H9 (cell line): ENCODE measurements at regions not wholly inside any gene's neighbourhood (a gene's known extent, or its start where the extent isn't known, plus 50 kb on each side); places are given as distances from the start of the nearest gene placed in this dataset.

ENCODE experiments used
- DNase-seq: peaks from one replicate; pipeline ENCODE4 v3.0.0-alpha.2; 2017
- H2AFZ ChIP-seq: one replicate; pipeline ENCODE4 v1.6.1; 2013; ENCODE audit warnings: mild to moderate bottlenecking, low read length, control low read depth, moderate library complexity
- H2AK5ac ChIP-seq: 2 replicates; pipeline ENCODE4 v1.6.1; 2013; ENCODE audit warnings: low read length, control low read depth, mixed read lengths; ENCODE audit not compliant: insufficient read length
- H2BK120ac ChIP-seq: one replicate; pipeline ENCODE4 v1.6.1; 2013; ENCODE audit warnings: low read depth, mild to moderate bottlenecking, low read length, control low read depth, inconsistent platforms; ENCODE audit not compliant: poor library complexity, severe bottlenecking
- H2BK12ac ChIP-seq: 2 replicates; pipeline ENCODE4 v1.6.1; 2013; ENCODE audit warnings: low read length, control low read depth, mixed read lengths, low read depth; ENCODE audit not compliant: insufficient read length
- H2BK15ac ChIP-seq: 2 replicates; pipeline ENCODE4 v1.6.1; 2013; ENCODE audit warnings: low read depth, low read length, control low read depth
- H2BK20ac ChIP-seq: one replicate; pipeline ENCODE4 v1.6.1; 2013; ENCODE audit warnings: low read depth, mild to moderate bottlenecking, low read length, control low read depth, inconsistent platforms; ENCODE audit not compliant: poor library complexity, severe bottlenecking
- H2BK5ac ChIP-seq: 2 replicates; pipeline ENCODE4 v1.6.1; 2013; ENCODE audit warnings: low read length, control low read depth, mixed read lengths; ENCODE audit not compliant: insufficient read length
- H3K14ac ChIP-seq: 2 replicates; pipeline ENCODE4 v1.6.1; 2013; ENCODE audit warnings: low read length, control low read depth; ENCODE audit not compliant: insufficient read depth
- H3K18ac ChIP-seq: 2 replicates; pipeline ENCODE4 v1.6.1; 2013; ENCODE audit warnings: low read depth, mild to moderate bottlenecking, mixed read lengths, low read length, control low read depth; ENCODE audit not compliant: insufficient read length
- H3K23ac ChIP-seq: 2 replicates; pipeline ENCODE4 v1.6.1; 2013; ENCODE audit warnings: low read length, control low read depth, mixed read lengths, low read depth; ENCODE audit not compliant: insufficient read length
- H3K23me2 ChIP-seq: 2 replicates; pipeline ENCODE4 v1.6.1; 2013; ENCODE audit warnings: low read depth, mild to moderate bottlenecking, mixed read lengths, low read length, control low read depth; ENCODE audit not compliant: insufficient read length, poor library complexity, severe bottlenecking
- H3K27ac ChIP-seq: 2 replicates; pipeline ENCODE4 v1.5.1; 2013; ENCODE audit warnings: low read length, control low read depth, mixed read lengths, low read depth; ENCODE audit not compliant: insufficient read length
- H3K27me3 ChIP-seq: 2 replicates; pipeline ENCODE4 v1.6.1; 2013; ENCODE audit warnings: low read length, control low read depth, inconsistent platforms; ENCODE audit not compliant: insufficient read depth
- H3K4ac ChIP-seq: 2 replicates; pipeline ENCODE4 v1.6.1; 2013; ENCODE audit warnings: low read depth, mild to moderate bottlenecking, control low read depth, inconsistent platforms, low read length, moderate library complexity
- H3K4me1 ChIP-seq: 2 replicates; pipeline ENCODE4 v1.6.1; 2013; ENCODE audit warnings: low read length, control low read depth, inconsistent platforms; ENCODE audit not compliant: insufficient read depth
- H3K4me2 ChIP-seq: 2 replicates; pipeline ENCODE4 v1.6.1; 2013; ENCODE audit warnings: low read length, control low read depth, mixed read lengths; ENCODE audit not compliant: insufficient read length, insufficient read depth
- H3K56ac ChIP-seq: 2 replicates; pipeline ENCODE4 v1.6.1; 2013; ENCODE audit warnings: low read depth, mild to moderate bottlenecking, mixed read lengths, low read length, control low read depth; ENCODE audit not compliant: insufficient read length
- H3K79me1 ChIP-seq: 2 replicates; pipeline ENCODE4 v1.6.1; 2013; ENCODE audit warnings: low read depth, mild to moderate bottlenecking, moderate library complexity, low read length, control low read depth, inconsistent platforms; ENCODE audit not compliant: insufficient read depth, poor library complexity, severe bottlenecking
- H3K79me2 ChIP-seq: 2 replicates; pipeline ENCODE4 v1.6.1; 2013; ENCODE audit warnings: low read length, control low read depth, inconsistent platforms; ENCODE audit not compliant: insufficient read depth
- H3K9ac ChIP-seq: 2 replicates; pipeline ENCODE4 v1.6.1; 2013; ENCODE audit warnings: low read length, control low read depth, mixed read lengths; ENCODE audit not compliant: insufficient read length; ENCODE audit errors: extremely low read depth
- H3K9me3 ChIP-seq: one replicate; pipeline ENCODE4 v1.6.1; 2013; ENCODE audit warnings: low read depth, low read length, inconsistent platforms; ENCODE audit not compliant: control insufficient read depth
- H3T11ph ChIP-seq: one replicate; pipeline ENCODE4 v1.6.1; 2013; ENCODE audit warnings: mild to moderate bottlenecking, low read length, control low read depth, inconsistent platforms
- H4K20me1 ChIP-seq: one replicate; pipeline ENCODE4 v1.6.1; 2013; ENCODE audit not compliant: control insufficient read depth, insufficient read length, insufficient read depth
- H4K5ac ChIP-seq: 2 replicates; pipeline ENCODE4 v1.6.1; 2013; ENCODE audit warnings: low read depth, mild to moderate bottlenecking, mixed read lengths, low read length, control low read depth; ENCODE audit not compliant: insufficient read length
- H4K8ac ChIP-seq: replicated peaks from 2 replicates; pipeline ENCODE4 v1.6.1; 2013; ENCODE audit warnings: low read length, control low read depth, mixed read lengths, low read depth; ENCODE audit not compliant: insufficient read length
- H4K91ac ChIP-seq: 2 replicates; pipeline ENCODE4 v1.6.1; 2013; ENCODE audit warnings: low read depth, mild to moderate bottlenecking, moderate library complexity, mixed read lengths, low read length, control low read depth; ENCODE audit not compliant: insufficient read length
- H3K27ac Mint-ChIP-seq, 3 experiments: 2 replicates in 2 of 3; 3 replicates in 1 of 3; pipeline ENCODE4 v1.8.0; 2020 to 2021; ENCODE audit warnings: mixed read lengths in 3 of 3, mild to moderate bottlenecking in 1 of 3, moderate library complexity in 1 of 3
- H3K27me3 Mint-ChIP-seq: 2 replicates; pipeline ENCODE4 v1.8.0; 2021; ENCODE audit warnings: low read depth, mild to moderate bottlenecking, moderate library complexity, mixed read lengths
- H3K36me3 Mint-ChIP-seq, 3 experiments: 2 replicates in 2 of 3; 3 replicates in 1 of 3; pipeline ENCODE4 v1.8.0; 2020 to 2021; ENCODE audit warnings: low read depth in 3 of 3, mixed read lengths in 3 of 3; ENCODE audit not compliant: insufficient read depth in 1 of 3
- H3K4me1 Mint-ChIP-seq, 2 experiments: 2 replicates each; pipeline ENCODE4 v1.8.0; 2020; ENCODE audit warnings: mixed read lengths in 2 of 2
- H3K4me3 Mint-ChIP-seq, 2 experiments: 2 replicates in 1 of 2; 3 replicates in 1 of 2; pipeline ENCODE4 v1.8.0; 2020 to 2021; ENCODE audit warnings: mild to moderate bottlenecking in 2 of 2, mixed read lengths in 2 of 2, moderate library complexity in 1 of 2
- H3K9me3 Mint-ChIP-seq, 2 experiments: 2 replicates in 1 of 2; 3 replicates in 1 of 2; pipeline ENCODE4 v1.8.0; 2020; ENCODE audit warnings: mild to moderate bottlenecking in 2 of 2, mixed read lengths in 2 of 2, moderate library complexity in 1 of 2
- WGBS: extraction: QIAGEN DNeasy Blood & Tissue Kit; methylation state at CpG from one replicate; pipeline ENCODE4 v1.1.7; 2013; ENCODE audit warnings: missing lambda C conversion rate, low lambda C conversion rate, mixed read lengths; ENCODE audit not compliant: insufficient read length; ENCODE audit errors: extremely low coverage; 5-methylcytosine and 5-hydroxymethylcytosine counted together
- TF ChIP-seq, protein P1 (sequence below): fragments of 200-600 bp; sonication (generic); conservative IDR thresholded peaks from 3 replicates; pipeline ENCODE4 v1.8.0; 2021; ENCODE audit warnings: antibody characterized with exemption, mild to moderate bottlenecking

GRCh38 chr12:4036671-4037271, 163.6 kb upstream of the PARP11 start:
- TF ChIP-seq, protein P1, sequence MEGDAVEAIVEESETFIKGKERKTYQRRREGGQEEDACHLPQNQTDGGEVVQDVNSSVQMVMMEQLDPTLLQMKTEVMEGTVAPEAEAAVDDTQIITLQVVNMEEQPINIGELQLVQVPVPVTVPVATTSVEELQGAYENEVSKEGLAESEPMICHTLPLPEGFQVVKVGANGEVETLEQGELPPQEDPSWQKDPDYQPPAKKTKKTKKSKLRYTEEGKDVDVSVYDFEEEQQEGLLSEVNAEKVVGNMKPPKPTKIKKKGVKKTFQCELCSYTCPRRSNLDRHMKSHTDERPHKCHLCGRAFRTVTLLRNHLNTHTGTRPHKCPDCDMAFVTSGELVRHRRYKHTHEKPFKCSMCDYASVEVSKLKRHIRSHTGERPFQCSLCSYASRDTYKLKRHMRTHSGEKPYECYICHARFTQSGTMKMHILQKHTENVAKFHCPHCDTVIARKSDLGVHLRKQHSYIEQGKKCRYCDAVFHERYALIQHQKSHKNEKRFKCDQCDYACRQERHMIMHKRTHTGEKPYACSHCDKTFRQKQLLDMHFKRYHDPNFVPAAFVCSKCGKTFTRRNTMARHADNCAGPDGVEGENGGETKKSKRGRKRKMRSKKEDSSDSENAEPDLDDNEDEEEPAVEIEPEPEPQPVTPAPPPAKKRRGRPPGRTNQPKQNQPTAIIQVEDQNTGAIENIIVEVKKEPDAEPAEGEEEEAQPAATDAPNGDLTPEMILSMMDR = no peak
- Histone ChIP-seq H4K20me1 (no peaks in the 10 kb centered on the region), H3K4me1 (no peaks in the 10 kb centered on the region), H2AK5ac (no peak overlapping the region), H2BK20ac (no peak overlapping the region), H2AFZ (no peak overlapping the region), H3K27me3 (no peaks in the 10 kb centered on the region), H3K27ac (no peak overlapping the region), H3K14ac (no peak overlapping the region), H3K79me2 (no peaks in the 10 kb centered on the region), H3K56ac (no peak overlapping the region), H3K23ac (no peak overlapping the region), H4K91ac (no peak overlapping the region), H3K18ac (no peak overlapping the region), H3K9me3 (no peaks in the 10 kb centered on the region), H4K5ac (no peak overlapping the region), H3K23me2 (no peaks in the 10 kb centered on the region), H2BK5ac (no peak overlapping the region), H4K8ac (no peak overlapping the region), H3K4me2 (no peak overlapping the region), H3K4ac (no peak overlapping the region), H3K9ac (no peak overlapping the region), H3T11ph (no peak overlapping the region), H2BK120ac (no peak overlapping the region), H2BK15ac (no peak overlapping the region), H3K79me1 (no peaks in the 10 kb centered on the region), H2BK12ac (no peak overlapping the region)
- H3K9me3 Mint-ChIP-seq = peaks cover 0 to 4% of the 10 kb centered on the region in 2 experiments; a peak in 1 of 5 replicates
- WGBS = no CpG with 5 or more reads among the region's 9 CpGs
- no peak overlapping the region for H3K4me3 Mint-ChIP-seq
- H3K27ac Mint-ChIP-seq = no peak overlapping the region
- peaks cover 18 to 36% of the 10 kb centered on the region in 2 experiments for H3K4me1 Mint-ChIP-seq
- peaks cover 0 to 3% (median 0%) of the 10 kb centered on the region in 3 experiments; a peak in 2 of 7 replicates for H3K36me3 Mint-ChIP-seq
- peaks cover 18% of the 10 kb centered on the region; the same call in 1 of the 2 replicates for H3K27me3 Mint-ChIP-seq
- no peak for DNase-seq
